GM12878 (cell line): ENCODE measurements at regions not wholly inside any gene's neighbourhood (a gene's known extent, or its start where the extent isn't known, plus 50 kb on each side); places are given as distances from the start of the nearest gene placed in this dataset.
"Not testable (repeated sequence)": the region's sequence is repeated elsewhere in the genome, so short reads cannot be mapped to it uniquely, and the experiment has no call there.

Experiments used
- ATAC-seq: fragments of 200-7000 bp; cut with Tn5 transposase; 3 replicates; pipeline ENCODE4 v1.9.1; 2020; ENCODE audit warnings: mild to moderate bottlenecking, moderate library complexity
- BruUV-seq: library from RNA; stranded (reverse); fragments of 400-500 nt; replicated peaks from 2 replicates; lab custom pipeline; 2021; lab: Mats Ljungman, UMichigan
- CTCF ChIA-PET: fragments of 300-600 bp; sonication (Branson Sonifier 250); formaldehyde crosslinking; extraction: SDS; loops from one replicate; lab custom pipeline; 2021; ENCODE audit warnings: inconsistent platforms; lab: Yijun Ruan, JAX
- POLR2A ChIA-PET: fragments of 350-600 bp; formaldehyde crosslinking; extraction: SDS; loops from one replicate; lab custom pipeline; 2021; ENCODE audit warnings: inconsistent platforms; lab: Charles Lee
- RAD21 ChIA-PET: fragments of 300-600 bp; sonication (Branson Sonifier 250); formaldehyde crosslinking; loops from one replicate; lab custom pipeline; 2023; ENCODE audit warnings: antibody characterized with exemption; ENCODE audit not compliant: unreplicated experiment; lab: Charles Lee
- SMC1A ChIA-PET: fragments of 300-600 bp; sonication (Branson Sonifier 250); formaldehyde crosslinking; loops from one replicate; lab custom pipeline; 2023; ENCODE audit not compliant: unreplicated experiment, uncharacterized antibody; lab: Charles Lee
- DNase-seq: peaks from one replicate; pipeline ENCODE4 v3.0.0-alpha.2; 2011; ENCODE audit warnings: low read depth, low spot score
- FAIRE-seq: peaks from 3 replicates; lab custom pipeline; 2011; peaks lifted over from hg19 to GRCh38; lab: Jason Lieb, UNC
- H2AFZ ChIP-seq: 2 replicates; pipeline ENCODE4 v1.6.0; 2011; ENCODE audit warnings: low read depth, low read length, control low read depth; ENCODE audit not compliant: control insufficient read depth
- H3K27ac ChIP-seq: 2 replicates; pipeline ENCODE4 v1.5.1; 2011; ENCODE audit warnings: control low read depth; ENCODE audit not compliant: control insufficient read depth, insufficient read depth
- H3K27me3 ChIP-seq, 2 experiments: replicated peaks in 1 of 2; 2 replicates each; pipeline versions ENCODE4 v1.6.0 to v1.6.1; 2011; ENCODE audit warnings: low read length in 1 of 2; ENCODE audit not compliant: control insufficient read depth in 2 of 2, insufficient read depth in 2 of 2
- H3K36me3 ChIP-seq, 2 experiments: 2 replicates each; pipeline ENCODE4 v1.5.1; 2011; ENCODE audit warnings: low read length in 1 of 2; ENCODE audit not compliant: control insufficient read depth in 2 of 2, insufficient read depth in 2 of 2
- H3K4me1 ChIP-seq: 2 replicates; pipeline ENCODE4 v1.6.1; 2011; ENCODE audit warnings: mild to moderate bottlenecking, low read length, moderate library complexity, mixed read lengths; ENCODE audit not compliant: control insufficient read depth, insufficient read depth
- H3K4me2 ChIP-seq: 2 replicates; pipeline ENCODE4 v1.6.0; 2011; ENCODE audit warnings: control low read depth; ENCODE audit not compliant: control insufficient read depth, insufficient read depth
- H3K4me3 ChIP-seq: fragments of 200-600 bp; sonication (generic); 2 replicates; pipeline ENCODE4 v1.5.1; 2016
- H3K79me2 ChIP-seq: 2 replicates; pipeline ENCODE4 v1.6.0; 2011; ENCODE audit warnings: low read length; ENCODE audit not compliant: control insufficient read depth, insufficient read depth
- H3K9ac ChIP-seq: 2 replicates; pipeline ENCODE4 v1.8.0; 2011; ENCODE audit warnings: low read length, control low read depth, mixed read lengths; ENCODE audit not compliant: control insufficient read depth, insufficient read depth
- H3K9me3 ChIP-seq: replicated peaks from 3 replicates; pipeline ENCODE4 v1.5.1; 2011; ENCODE audit warnings: mild to moderate bottlenecking, low read length; ENCODE audit not compliant: control insufficient read depth, insufficient read depth
- H4K20me1 ChIP-seq: 2 replicates; pipeline ENCODE4 v1.6.0; 2011; ENCODE audit not compliant: control insufficient read depth, insufficient read depth
- WGBS: methylation state at CpG from one replicate; pipeline ENCODE4 v1.1.6; 2016; ENCODE audit warnings: low lambda C conversion rate; ENCODE audit not compliant: insufficient replicate concordance, insufficient coverage; ENCODE audit errors: missing lambda C conversion rate; 5-methylcytosine and 5-hydroxymethylcytosine counted together
- in situ Hi-C: fragments of 300-500 bp; cut with MboI; formaldehyde crosslinking; loops from 9 replicates; pipeline ENCODE4 v1.14.3; 2018; ENCODE audit warnings: mixed read lengths
- intact Hi-C: fragments of 100-400 bp; cut with micrococcal nuclease; formaldehyde crosslinking; loops from one replicate; pipeline ENCODE4 v1.14.2; 2022; ENCODE audit not compliant: unreplicated experiment

DNA sequence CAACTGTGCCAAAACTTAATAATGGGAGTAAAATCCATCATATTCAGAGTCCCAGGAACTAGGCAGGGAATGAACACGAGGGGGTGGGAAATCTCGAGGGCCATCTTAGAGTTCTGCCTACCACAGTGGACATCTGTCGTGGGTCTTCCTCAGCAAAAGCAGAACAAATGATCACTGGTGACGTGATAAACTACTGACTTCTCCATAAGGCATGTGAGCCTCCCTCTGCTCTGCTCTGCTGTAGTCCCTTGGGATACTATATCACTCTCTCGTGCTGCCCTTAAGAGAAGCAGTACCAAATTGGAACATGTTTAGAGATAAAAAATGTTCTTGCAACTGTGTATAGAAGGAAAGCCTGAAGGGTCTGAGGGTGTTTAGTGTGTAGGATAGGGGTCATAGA is 180.5 kb downstream of the SPDYE17 start:
- FAIRE-seq, H3K4me2 ChIP-seq, ATAC-seq, H3K36me3 ChIP-seq, H3K27ac ChIP-seq, H3K27me3 ChIP-seq, RAD21 ChIA-PET, in situ Hi-C loops, H3K4me3 ChIP-seq, SMC1A ChIA-PET, H4K20me1 ChIP-seq, H3K9ac ChIP-seq, H3K9me3 ChIP-seq, intact Hi-C loops, H3K4me1 ChIP-seq, BruUV-seq, H2AFZ ChIP-seq, H3K79me2 ChIP-seq, POLR2A ChIA-PET, DNase-seq: not testable (repeated sequence)
- CTCF ChIA-PET, result interaction anchor here (1.2 kb wide), 1 partner anchor 480 kb away, joined by 3 read pairs; no protein-coding TSS in a partner anchor
- 25% methylated on average over 5 of the region's 5 CpGs for WGBS

- H3K4me2 ChIP-seq, FAIRE-seq, H2AFZ ChIP-seq, CTCF ChIA-PET, H3K27me3 ChIP-seq, H3K79me2 ChIP-seq, intact Hi-C loops, ATAC-seq, SMC1A ChIA-PET, DNase-seq, H3K27ac ChIP-seq, H3K4me3 ChIP-seq, H3K9ac ChIP-seq, in situ Hi-C loops, POLR2A ChIA-PET, H4K20me1 ChIP-seq, H3K36me3 ChIP-seq, H3K9me3 ChIP-seq, H3K4me1 ChIP-seq, RAD21 ChIA-PET, BruUV-seq: not testable (repeated sequence)
- 50% methylated on average over 2 of the region's 2 CpGs for WGBS
Observed at GRCh38 chr7:76849887-76850563, 182.1 kb downstream of the SPDYE17 start.

- H2AFZ ChIP-seq, intact Hi-C loops, POLR2A ChIA-PET, H3K27ac ChIP-seq, H3K36me3 ChIP-seq, RAD21 ChIA-PET, in situ Hi-C loops, H3K4me2 ChIP-seq, SMC1A ChIA-PET, H3K27me3 ChIP-seq, ATAC-seq, H4K20me1 ChIP-seq, H3K4me3 ChIP-seq, H3K4me1 ChIP-seq, H3K9ac ChIP-seq, DNase-seq, FAIRE-seq, CTCF ChIA-PET, H3K9me3 ChIP-seq, H3K79me2 ChIP-seq, BruUV-seq: not testable (repeated sequence)
- 31% methylated on average over 3 of the region's 3 CpGs for WGBS
Observed at GRCh38 chr7:76839879-76840278, 192.3 kb downstream of the SPDYE17 start.

DNA sequence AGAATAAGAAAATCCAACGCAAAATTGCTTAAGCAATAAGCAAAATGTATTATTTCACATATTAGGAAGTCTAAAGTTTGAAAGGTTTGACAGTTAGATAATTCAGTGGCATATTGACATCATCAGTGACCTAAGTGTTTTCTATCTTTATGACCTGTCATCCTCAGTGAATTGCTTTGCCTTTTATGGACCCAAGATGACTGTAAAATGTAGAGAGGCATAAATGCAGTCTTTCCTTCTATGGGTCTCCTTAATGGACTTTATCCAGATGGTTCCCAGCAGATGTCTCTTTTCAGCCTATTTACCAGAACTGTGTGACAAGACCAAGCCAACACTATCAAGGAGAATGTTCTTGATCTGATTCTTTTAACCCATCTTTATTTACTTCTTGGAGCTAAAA is 192.9 kb downstream of the SPDYE17 start:
- H3K79me2 ChIP-seq, H3K4me3 ChIP-seq, POLR2A ChIA-PET, H3K36me3 ChIP-seq, in situ Hi-C loops, H3K4me2 ChIP-seq, H3K9ac ChIP-seq, H3K9me3 ChIP-seq, H3K27me3 ChIP-seq, ATAC-seq, H2AFZ ChIP-seq, SMC1A ChIA-PET, H3K4me1 ChIP-seq, BruUV-seq, H4K20me1 ChIP-seq, DNase-seq, FAIRE-seq, CTCF ChIA-PET, H3K27ac ChIP-seq, intact Hi-C loops, RAD21 ChIA-PET: not testable (repeated sequence)
- WGBS, result 12% methylated on average over 1 of the region's 1 CpG
